Tibial nerve (tissue), 4 donors: ENCODE measurements at regions not wholly inside any gene's neighbourhood (a gene's known extent, or its start where the extent isn't known, plus 50 kb on each side); places are given as distances from the start of the nearest gene placed in this dataset.

Experiments
- EP300 ChIP-seq, 2 donors: sonication (generic); formaldehyde crosslinking; IDR thresholded peaks; one replicate each; pipeline ENCODE4 v1.6.1; 2017; ENCODE audit warnings: antibody characterized with exemption in 2 of 2, mild to moderate bottlenecking in 1 of 2
- TF ChIP-seq, protein P1 (sequence below), 5 experiments: fragments of 200-600 bp in 3 of 5; fragments of 450-650 bp in 2 of 5; sonication (generic) in 3 of 5; IDR thresholded peaks; one replicate each; pipeline ENCODE4 v1.5.1; 2016 to 2019; ENCODE audit warnings: antibody characterized with exemption in 5 of 5, mild to moderate bottlenecking in 3 of 5, moderate library complexity in 2 of 5

- TF ChIP-seq EP300 (IDR thresholded peaks at IDR 0.05) = peak in 1 of 2 donors; percentile 65
- TF ChIP-seq, protein P1, sequence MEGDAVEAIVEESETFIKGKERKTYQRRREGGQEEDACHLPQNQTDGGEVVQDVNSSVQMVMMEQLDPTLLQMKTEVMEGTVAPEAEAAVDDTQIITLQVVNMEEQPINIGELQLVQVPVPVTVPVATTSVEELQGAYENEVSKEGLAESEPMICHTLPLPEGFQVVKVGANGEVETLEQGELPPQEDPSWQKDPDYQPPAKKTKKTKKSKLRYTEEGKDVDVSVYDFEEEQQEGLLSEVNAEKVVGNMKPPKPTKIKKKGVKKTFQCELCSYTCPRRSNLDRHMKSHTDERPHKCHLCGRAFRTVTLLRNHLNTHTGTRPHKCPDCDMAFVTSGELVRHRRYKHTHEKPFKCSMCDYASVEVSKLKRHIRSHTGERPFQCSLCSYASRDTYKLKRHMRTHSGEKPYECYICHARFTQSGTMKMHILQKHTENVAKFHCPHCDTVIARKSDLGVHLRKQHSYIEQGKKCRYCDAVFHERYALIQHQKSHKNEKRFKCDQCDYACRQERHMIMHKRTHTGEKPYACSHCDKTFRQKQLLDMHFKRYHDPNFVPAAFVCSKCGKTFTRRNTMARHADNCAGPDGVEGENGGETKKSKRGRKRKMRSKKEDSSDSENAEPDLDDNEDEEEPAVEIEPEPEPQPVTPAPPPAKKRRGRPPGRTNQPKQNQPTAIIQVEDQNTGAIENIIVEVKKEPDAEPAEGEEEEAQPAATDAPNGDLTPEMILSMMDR (IDR thresholded peaks at IDR 0.05) = no peak
Measured at GRCh38 chr21:28344985-28345384, 647.7 kb downstream of the LTN1 start.
